ENCODE measurements at regions not wholly inside any gene's neighbourhood (a gene's known extent, or its start where the extent isn't known, plus 50 kb on each side); places are given as distances from the start of the nearest gene placed in this dataset.

- TF ChIP-seq, protein P1, sequence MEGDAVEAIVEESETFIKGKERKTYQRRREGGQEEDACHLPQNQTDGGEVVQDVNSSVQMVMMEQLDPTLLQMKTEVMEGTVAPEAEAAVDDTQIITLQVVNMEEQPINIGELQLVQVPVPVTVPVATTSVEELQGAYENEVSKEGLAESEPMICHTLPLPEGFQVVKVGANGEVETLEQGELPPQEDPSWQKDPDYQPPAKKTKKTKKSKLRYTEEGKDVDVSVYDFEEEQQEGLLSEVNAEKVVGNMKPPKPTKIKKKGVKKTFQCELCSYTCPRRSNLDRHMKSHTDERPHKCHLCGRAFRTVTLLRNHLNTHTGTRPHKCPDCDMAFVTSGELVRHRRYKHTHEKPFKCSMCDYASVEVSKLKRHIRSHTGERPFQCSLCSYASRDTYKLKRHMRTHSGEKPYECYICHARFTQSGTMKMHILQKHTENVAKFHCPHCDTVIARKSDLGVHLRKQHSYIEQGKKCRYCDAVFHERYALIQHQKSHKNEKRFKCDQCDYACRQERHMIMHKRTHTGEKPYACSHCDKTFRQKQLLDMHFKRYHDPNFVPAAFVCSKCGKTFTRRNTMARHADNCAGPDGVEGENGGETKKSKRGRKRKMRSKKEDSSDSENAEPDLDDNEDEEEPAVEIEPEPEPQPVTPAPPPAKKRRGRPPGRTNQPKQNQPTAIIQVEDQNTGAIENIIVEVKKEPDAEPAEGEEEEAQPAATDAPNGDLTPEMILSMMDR (IDR thresholded peaks at IDR 0.05; ENCODE audit: low read depth, low read length, missing control alignments): no peak
- H3K4me3 ChIP-seq (replicated peaks; ENCODE audit: low read depth, low read length): no peak overlapping the region
- DNase-seq (ENCODE audit: extremely low read depth, low read depth): no peak
Measured at GRCh38 chr2:45256867-45257641, 247.8 kb upstream of the SIX2 start.

DNA sequence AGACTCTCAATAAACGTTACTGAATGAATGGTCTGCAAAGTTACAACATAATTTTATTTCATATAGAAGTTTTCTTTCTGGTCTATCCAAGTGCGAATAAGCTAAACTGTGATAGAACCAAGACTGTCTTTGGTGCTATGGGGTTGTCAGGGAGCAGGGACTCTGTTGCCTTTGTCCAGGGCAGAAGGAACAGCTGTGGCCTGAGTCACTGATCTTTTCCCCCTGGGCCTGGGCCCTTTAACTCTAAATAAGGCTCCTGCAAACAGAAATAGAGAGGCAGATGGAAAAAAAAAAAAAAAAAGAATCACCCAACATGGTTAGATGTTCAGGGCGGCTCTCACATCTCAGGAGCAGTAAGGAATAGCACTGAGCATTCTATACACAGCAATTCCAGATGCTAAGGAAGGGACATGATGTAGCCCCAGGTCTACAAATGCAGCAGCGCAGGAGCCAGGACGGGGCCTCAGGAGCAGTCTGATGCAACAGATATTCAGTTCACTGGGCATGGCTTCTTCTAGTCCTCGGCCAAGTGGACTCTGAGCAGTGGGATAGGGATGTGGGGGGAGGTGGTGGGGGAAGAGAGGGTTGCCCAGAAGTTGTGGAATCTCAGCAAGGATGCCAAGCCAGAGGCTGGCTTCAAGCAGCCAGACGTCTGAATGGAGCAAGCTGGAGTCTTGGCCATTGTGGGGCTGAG lies 247.1 kb upstream of the SIX2 start:
- TF ChIP-seq, protein P1 (IDR thresholded peaks at IDR 0.05; ENCODE audit: low read depth, low read length, missing control alignments): no peak
- DNase-seq (ENCODE audit: extremely low read depth, low read depth): no peak
- H3K4me3 ChIP-seq (replicated peaks; ENCODE audit: low read depth, low read length): no peak overlapping the region

DNA sequence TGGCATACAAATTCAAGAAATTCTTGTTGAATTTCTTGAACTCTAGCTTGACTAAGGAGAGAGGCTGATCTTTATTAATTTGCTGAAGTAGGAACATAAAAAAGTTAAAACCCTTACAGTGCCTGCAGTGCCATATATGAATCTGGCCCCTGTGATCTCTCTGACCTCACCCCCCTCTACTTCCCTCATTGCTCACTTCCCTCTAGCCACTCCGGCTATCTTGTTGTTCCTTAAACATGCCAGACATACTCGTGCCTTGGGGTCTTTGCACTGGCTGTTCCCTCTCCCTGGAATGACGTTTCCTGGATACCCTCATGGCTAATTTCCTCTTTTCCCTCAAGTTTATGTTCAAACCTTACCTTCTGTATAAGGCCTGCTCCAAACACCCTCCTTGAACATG lies 246.3 kb upstream of the SIX2 start:
- no peak for DNase-seq (ENCODE audit: extremely low read depth, low read depth)
- H3K4me3 ChIP-seq (replicated peaks; ENCODE audit: low read depth, low read length): no peak overlapping the region
- TF ChIP-seq, protein P1 (IDR thresholded peaks at IDR 0.05; ENCODE audit: low read depth, low read length, missing control alignments): no peak

- DNase-seq (ENCODE audit: extremely low read depth, low read depth): no peak
- H3K4me3 ChIP-seq (replicated peaks; ENCODE audit: low read depth, low read length): no peak overlapping the region
- TF ChIP-seq, protein P1 (IDR thresholded peaks at IDR 0.05; ENCODE audit: low read depth, low read length, missing control alignments): no peak
Measured at GRCh38 chr2:45254025-45254424, 244.8 kb upstream of the SIX2 start.

DNA sequence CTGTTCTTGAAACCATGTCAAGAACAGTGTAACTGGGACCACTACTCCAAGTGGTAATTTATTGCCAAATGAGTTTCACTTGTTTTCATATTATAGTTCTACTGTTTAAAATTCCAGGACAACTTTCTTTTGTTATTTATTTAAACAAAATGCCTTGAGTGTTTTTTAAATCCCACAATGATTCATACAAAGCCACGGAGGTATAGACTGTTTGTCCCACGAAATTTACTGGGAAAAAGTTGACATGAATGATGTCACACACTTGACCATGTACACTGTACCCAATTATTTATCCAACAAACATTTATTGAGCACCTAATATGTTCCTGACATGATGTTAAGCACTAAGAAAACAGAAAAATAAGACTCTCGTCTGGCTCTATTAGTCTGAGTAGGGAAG lies 243.9 kb upstream of the SIX2 start:
- no peak overlapping the region for H3K4me3 ChIP-seq (replicated peaks; ENCODE audit: low read depth, low read length)
- TF ChIP-seq, protein P1 (IDR thresholded peaks at IDR 0.05; ENCODE audit: low read depth, low read length, missing control alignments): no peak
- DNase-seq (ENCODE audit: extremely low read depth, low read depth): no peak

DNA sequence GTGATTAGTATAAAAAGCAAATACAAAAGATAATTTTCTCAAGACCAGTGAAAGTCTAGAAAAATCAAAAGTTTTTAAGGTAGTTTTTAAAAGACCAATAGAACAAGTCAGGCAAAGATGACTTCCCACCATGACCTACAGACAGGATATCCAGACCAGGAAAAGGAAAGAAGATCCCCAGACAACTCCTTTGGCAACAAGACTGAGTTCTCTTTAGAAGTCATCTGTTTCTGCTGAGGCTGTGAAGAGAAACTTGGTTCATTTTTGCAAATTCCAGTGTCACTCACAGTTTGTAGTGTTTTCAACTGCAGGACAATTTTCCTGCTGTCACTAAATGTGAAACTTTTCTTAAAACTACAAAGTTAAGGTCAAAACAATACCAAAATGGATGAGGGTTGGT lies 240.9 kb upstream of the SIX2 start:
- DNase-seq (ENCODE audit: extremely low read depth, low read depth): no peak
- H3K4me3 ChIP-seq (replicated peaks; ENCODE audit: low read depth, low read length): no peak overlapping the region
- TF ChIP-seq, protein P1 (IDR thresholded peaks at IDR 0.05; ENCODE audit: low read depth, low read length, missing control alignments): no peak
